Activated CD8-positive, alpha-beta memory T cell treated with anti-CD3 and anti-CD28 coated beads for 36 hours (primary cell): ENCODE measurements at regions not wholly inside any gene's neighbourhood (a gene's known extent, or its start where the extent isn't known, plus 50 kb on each side); places are given as distances from the start of the nearest gene placed in this dataset.

Source experiments
- CTCF ChIA-PET: fragments of 350-600 bp; sonication (Branson Sonifier 250); formaldehyde crosslinking; loops from one replicate; lab custom pipeline; 2021; ENCODE audit warnings: antibody characterized with exemption; lab: Charles Lee
- POLR2A ChIA-PET: fragments of 350-600 bp; sonication (Branson Sonifier 250); formaldehyde crosslinking; loops from one replicate; lab custom pipeline; 2021; ENCODE audit warnings: antibody characterized with exemption; lab: Charles Lee

- CTCF ChIA-PET: no interaction called here
- POLR2A ChIA-PET: no interaction called here
These were observed 51.3 kb upstream of the WDR11 start for GRCh38 chr10:120799849-120800248.

- ChIA-PET CTCF (no interaction called here), POLR2A (no interaction called here)
These were observed 50.4 kb upstream of the WDR11 start for GRCh38 chr10:120800528-120801323.
